ENCODE measurements at regions not wholly inside any gene's neighbourhood (a gene's known extent, or its start where the extent isn't known, plus 50 kb on each side); places are given as distances from the start of the nearest gene placed in this dataset.
"Not testable (repeated sequence)": the region's sequence is repeated elsewhere in the genome, so short reads cannot be mapped to it uniquely, and the experiment has no call there.

DNA sequence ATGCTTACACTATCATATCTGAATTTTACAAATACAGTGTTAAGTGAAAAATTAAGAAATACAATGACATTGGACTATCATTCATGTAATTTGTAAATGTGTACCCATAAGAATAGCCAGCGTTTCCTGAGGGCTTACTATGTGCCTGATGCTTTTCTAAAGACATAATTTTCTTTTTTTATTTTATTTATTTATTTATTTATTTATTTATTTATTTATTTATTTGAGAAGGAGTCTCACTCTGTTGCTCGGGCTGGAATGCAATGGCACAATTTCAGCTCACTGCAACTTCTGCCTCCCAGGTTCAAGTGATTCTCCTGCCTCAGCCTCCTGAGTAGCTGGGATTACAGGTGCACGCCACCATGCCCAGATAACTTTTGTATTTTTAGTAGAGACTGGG lies 159.5 kb upstream of the SPANXN4 start:
- H3K9me3 ChIP-seq; CTCF ChIA-PET; H3K4me1 Mint-ChIP-seq; H3K4me1 ChIP-seq (ENCODE audit: control insufficient read depth in 1 of 2, extremely low read depth in 1 of 2, insufficient read depth in 2 of 2, low read length in 2 of 2); H3K36me3 ChIP-seq (ENCODE audit: control insufficient read depth in 2 of 2, extremely low read depth in 1 of 2, insufficient read depth in 1 of 2, low read length in 1 of 2); H3K27me3 Mint-ChIP-seq; H3K4me3 ChIP-seq (ENCODE audit: control insufficient read depth in 1 of 2, extremely low read depth in 1 of 2, low read length in 1 of 2); DNase-seq; POLR2A ChIA-PET; H3K9me3 Mint-ChIP-seq; H3K4me3 Mint-ChIP-seq; ATAC-seq (replicated peaks in 1 of 4); H3K36me3 Mint-ChIP-seq; H3K27ac ChIP-seq (ENCODE audit: low read length); H3K27me3 ChIP-seq (replicated peaks in 1 of 2; ENCODE audit: control insufficient read depth in 2 of 2, extremely low read depth in 1 of 2, insufficient read depth in 2 of 2, low read length in 1 of 2); H3K27ac Mint-ChIP-seq: not testable (repeated sequence)
- WGBS (ENCODE audit: insufficient coverage): no CpG with 5 or more reads among the region's 3 CpGs

DNA sequence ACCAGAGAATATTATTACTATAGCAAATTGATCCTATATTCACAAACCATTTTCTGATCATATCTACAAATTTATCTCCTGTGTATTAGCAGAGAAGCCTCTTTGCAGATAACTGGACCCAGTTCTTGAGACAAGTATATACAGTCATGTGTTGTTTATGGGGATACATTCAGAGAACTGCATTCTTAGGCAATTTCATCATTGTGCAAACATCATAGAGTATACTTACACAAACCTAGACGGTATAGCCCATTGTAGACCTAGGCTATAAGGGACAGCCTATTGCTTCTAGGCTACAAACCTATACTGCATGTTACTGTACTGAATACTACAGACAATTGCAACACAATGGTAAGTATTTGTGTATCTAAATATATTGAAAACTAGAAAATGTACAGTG lies 152.5 kb upstream of the SPANXN4 start:
- no peaks in the 10 kb centered on the region for H3K27me3 Mint-ChIP-seq
- DNase-seq (no peak), ATAC-seq (replicated peaks in 1 of 4) (no peak)
- peaks cover 0 to 6% (median 0%) of the 10 kb centered on the region in 3 donors for H3K9me3 Mint-ChIP-seq
- no peaks in the 10 kb centered on the region for H3K27me3 ChIP-seq (replicated peaks in 1 of 2; ENCODE audit: control insufficient read depth in 2 of 2, extremely low read depth in 1 of 2, insufficient read depth in 2 of 2, low read length in 1 of 2)
- H3K4me3 Mint-ChIP-seq: no peak overlapping the region
- H3K4me1 ChIP-seq (ENCODE audit: control insufficient read depth in 1 of 2, extremely low read depth in 1 of 2, insufficient read depth in 2 of 2, low read length in 2 of 2): no peaks in the 10 kb centered on the region
- CTCF ChIA-PET: no interaction called here
- no peaks in the 10 kb centered on the region for H3K9me3 ChIP-seq
- no peak overlapping the region for H3K27ac Mint-ChIP-seq
- POLR2A ChIA-PET: no interaction called here
- H3K4me1 Mint-ChIP-seq: no peaks in the 10 kb centered on the region
- no peaks in the 10 kb centered on the region for H3K36me3 ChIP-seq (ENCODE audit: control insufficient read depth in 2 of 2, extremely low read depth in 1 of 2, insufficient read depth in 1 of 2, low read length in 1 of 2)
- H3K27ac ChIP-seq (ENCODE audit: low read length): no peak overlapping the region
- H3K36me3 Mint-ChIP-seq: no peaks in the 10 kb centered on the region
- no CpG with 5 or more reads among the region's 1 CpG for WGBS (ENCODE audit: insufficient coverage)
- H3K4me3 ChIP-seq (ENCODE audit: control insufficient read depth in 1 of 2, extremely low read depth in 1 of 2, low read length in 1 of 2): no peak overlapping the region

DNA sequence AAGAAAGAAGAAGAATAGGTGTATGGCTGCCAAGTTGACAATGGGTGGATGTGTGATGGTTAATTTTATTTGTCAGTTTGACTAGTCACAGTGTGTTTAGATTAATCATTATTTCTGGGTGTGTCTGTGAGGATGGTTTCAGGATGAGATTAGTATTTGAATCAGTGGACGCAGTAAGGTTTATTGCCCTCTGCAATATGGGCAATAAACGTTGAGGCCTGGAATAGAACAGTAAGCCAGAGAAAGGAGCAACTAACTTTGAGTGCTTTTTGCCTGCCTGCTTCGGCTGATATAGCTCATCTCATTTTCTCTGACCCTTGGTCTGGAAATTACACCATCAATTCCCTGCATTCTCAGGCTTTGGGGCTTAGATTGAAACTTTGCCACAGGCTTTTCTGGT lies 140.8 kb upstream of the SPANXN4 start:
- H3K27ac Mint-ChIP-seq: no peak overlapping the region
- Histone ChIP-seq H3K27ac (ENCODE audit: low read length) (no peak overlapping the region), H3K9me3 (no peaks in the 10 kb centered on the region), H3K36me3 (ENCODE audit: control insufficient read depth in 2 of 2, extremely low read depth in 1 of 2, insufficient read depth in 1 of 2, low read length in 1 of 2) (no peaks in the 10 kb centered on the region), H3K4me3 (ENCODE audit: control insufficient read depth in 1 of 2, extremely low read depth in 1 of 2, low read length in 1 of 2) (no peak overlapping the region), H3K27me3 (replicated peaks in 1 of 2; ENCODE audit: control insufficient read depth in 2 of 2, extremely low read depth in 1 of 2, insufficient read depth in 2 of 2, low read length in 1 of 2) (no peaks in the 10 kb centered on the region), H3K4me1 (ENCODE audit: control insufficient read depth in 1 of 2, extremely low read depth in 1 of 2, insufficient read depth in 2 of 2, low read length in 2 of 2) (no peaks in the 10 kb centered on the region)
- H3K27me3 Mint-ChIP-seq: no peaks in the 10 kb centered on the region
- POLR2A ChIA-PET: no interaction called here
- WGBS (ENCODE audit: insufficient coverage): no CpG with 5 or more reads among the region's 3 CpGs
- no peak overlapping the region for H3K4me3 Mint-ChIP-seq
- H3K36me3 Mint-ChIP-seq: no peaks in the 10 kb centered on the region
- no peak for DNase-seq
- no peaks in the 10 kb centered on the region for H3K4me1 Mint-ChIP-seq
- CTCF ChIA-PET: no interaction called here
- no peaks in the 10 kb centered on the region for H3K9me3 Mint-ChIP-seq
- no peak for ATAC-seq (replicated peaks in 1 of 4)

DNA sequence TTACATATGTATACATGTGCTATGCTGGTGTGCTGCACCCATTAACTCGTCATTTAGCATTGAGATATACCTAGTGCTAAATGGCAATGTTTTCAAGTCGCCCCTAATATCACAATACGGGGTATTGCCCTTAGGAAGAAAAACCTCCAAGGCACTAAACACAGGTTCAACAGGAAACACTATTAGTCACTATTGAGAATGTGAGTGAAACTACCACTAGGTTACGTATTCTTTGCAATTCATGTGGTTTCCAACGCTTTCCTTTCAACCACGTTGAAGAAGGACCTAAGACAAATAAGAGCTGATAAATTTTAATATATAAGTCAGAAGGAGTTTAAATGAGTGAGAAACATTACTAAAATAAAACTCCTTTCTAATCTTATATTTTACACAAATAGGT lies 134.7 kb upstream of the SPANXN4 start:
- no peak overlapping the region for H3K4me3 Mint-ChIP-seq

DNA sequence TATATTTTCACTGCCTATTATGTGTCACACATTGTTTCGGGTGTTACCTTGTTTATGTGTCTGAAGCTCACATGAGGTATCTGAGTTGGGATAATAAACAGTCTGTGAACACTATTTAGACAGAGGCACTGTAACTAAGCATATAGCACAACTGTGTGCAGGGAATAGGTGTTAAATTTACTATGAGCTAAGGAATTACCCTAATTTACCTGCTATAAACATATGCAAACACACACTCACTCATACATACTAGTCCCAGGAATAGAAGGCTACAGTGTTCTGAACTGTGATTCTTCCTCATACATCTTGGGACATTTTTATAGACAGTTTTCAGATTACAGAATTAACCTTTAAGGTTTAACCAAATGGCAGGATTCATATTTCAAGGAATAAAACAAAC lies 127.6 kb upstream of the SPANXN4 start:
- no CpG with 5 or more reads among the region's 1 CpG for WGBS (ENCODE audit: insufficient coverage)
- H3K27ac Mint-ChIP-seq: no peak overlapping the region
- H3K4me3 Mint-ChIP-seq: no peak overlapping the region
- ATAC-seq (replicated peaks in 1 of 4) (no peak), DNase-seq (no peak)
- no peaks in the 10 kb centered on the region for H3K4me1 Mint-ChIP-seq
- H3K9me3 ChIP-seq: no peaks in the 10 kb centered on the region
- no peaks in the 10 kb centered on the region for H3K4me1 ChIP-seq (ENCODE audit: control insufficient read depth in 1 of 2, extremely low read depth in 1 of 2, insufficient read depth in 2 of 2, low read length in 2 of 2)
- CTCF ChIA-PET: no interaction called here
- H3K36me3 ChIP-seq (ENCODE audit: control insufficient read depth in 2 of 2, extremely low read depth in 1 of 2, insufficient read depth in 1 of 2, low read length in 1 of 2): no peaks in the 10 kb centered on the region
- H3K4me3 ChIP-seq (ENCODE audit: control insufficient read depth in 1 of 2, extremely low read depth in 1 of 2, low read length in 1 of 2): no peak overlapping the region
- peaks cover 0 to 3% of the 10 kb centered on the region in 2 donors for H3K27me3 Mint-ChIP-seq
- POLR2A ChIA-PET: no interaction called here
- no peak overlapping the region for H3K27ac ChIP-seq (ENCODE audit: low read length)
- H3K36me3 Mint-ChIP-seq: no peaks in the 10 kb centered on the region
- H3K27me3 ChIP-seq (replicated peaks in 1 of 2; ENCODE audit: control insufficient read depth in 2 of 2, extremely low read depth in 1 of 2, insufficient read depth in 2 of 2, low read length in 1 of 2): no peaks in the 10 kb centered on the region
- H3K9me3 Mint-ChIP-seq: peaks cover 0 to 7% (median 0%) of the 10 kb centered on the region in 3 donors

More for the DNA sequence above, 134.7 kb upstream of the SPANXN4 start:
- H3K36me3 Mint-ChIP-seq: no peaks in the 10 kb centered on the region
- CTCF ChIA-PET: no interaction called here
- H3K4me3 ChIP-seq (ENCODE audit: control insufficient read depth in 1 of 2, extremely low read depth in 1 of 2, low read length in 1 of 2): no peak overlapping the region
- no peak overlapping the region for H3K27ac Mint-ChIP-seq
- no peaks in the 10 kb centered on the region for H3K4me1 ChIP-seq (ENCODE audit: control insufficient read depth in 1 of 2, extremely low read depth in 1 of 2, insufficient read depth in 2 of 2, low read length in 2 of 2)
- POLR2A ChIA-PET: no interaction called here
- H3K27me3 ChIP-seq (replicated peaks in 1 of 2; ENCODE audit: control insufficient read depth in 2 of 2, extremely low read depth in 1 of 2, insufficient read depth in 2 of 2, low read length in 1 of 2): no peaks in the 10 kb centered on the region
- no peaks in the 10 kb centered on the region for H3K27me3 Mint-ChIP-seq
- H3K27ac ChIP-seq (ENCODE audit: low read length): no peak overlapping the region
- H3K36me3 ChIP-seq (ENCODE audit: control insufficient read depth in 2 of 2, extremely low read depth in 1 of 2, insufficient read depth in 1 of 2, low read length in 1 of 2): no peaks in the 10 kb centered on the region
- H3K9me3 ChIP-seq: no peaks in the 10 kb centered on the region
- WGBS (ENCODE audit: insufficient coverage): no CpG with 5 or more reads among the region's 6 CpGs
- ATAC-seq (replicated peaks in 1 of 4) (no peak), DNase-seq (no peak)
- no peaks in the 10 kb centered on the region for H3K4me1 Mint-ChIP-seq
- H3K9me3 Mint-ChIP-seq: no peaks in the 10 kb centered on the region

DNA sequence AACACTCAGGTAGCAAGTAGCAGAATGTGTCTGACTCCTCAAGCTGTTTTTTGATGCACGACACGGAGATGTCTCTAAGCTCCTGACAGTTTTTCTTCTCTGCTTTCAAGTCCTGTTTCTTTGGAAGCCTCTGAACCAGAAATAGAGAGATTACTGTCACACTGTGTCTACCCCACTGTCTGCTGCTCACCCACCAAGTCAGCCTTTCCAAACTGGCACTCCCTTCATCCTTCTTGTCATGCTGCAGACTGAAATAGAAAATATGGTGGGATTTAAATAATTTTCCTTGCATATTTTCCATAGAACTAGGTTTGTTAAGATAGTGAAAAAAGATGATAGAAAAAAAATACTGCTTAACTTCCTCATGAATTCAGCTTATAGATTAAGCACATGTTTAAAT lies 102.5 kb upstream of the SPANXN4 start:
- WGBS (ENCODE audit: insufficient coverage): 100% methylated on average over 1 of the region's 2 CpGs
- DNase-seq (no peak), ATAC-seq (replicated peaks in 1 of 4) (no peak)
- CTCF ChIA-PET: no interaction called here
- Histone ChIP-seq H3K4me3 (ENCODE audit: control insufficient read depth in 1 of 2, extremely low read depth in 1 of 2, low read length in 1 of 2) (no peak overlapping the region), H3K27me3 (replicated peaks in 1 of 2; ENCODE audit: control insufficient read depth in 2 of 2, extremely low read depth in 1 of 2, insufficient read depth in 2 of 2, low read length in 1 of 2) (no peaks in the 10 kb centered on the region), H3K27ac (ENCODE audit: low read length) (no peak overlapping the region), H3K9me3 (no peaks in the 10 kb centered on the region), H3K4me1 (ENCODE audit: control insufficient read depth in 1 of 2, extremely low read depth in 1 of 2, insufficient read depth in 2 of 2, low read length in 2 of 2) (no peaks in the 10 kb centered on the region), H3K36me3 (ENCODE audit: control insufficient read depth in 2 of 2, extremely low read depth in 1 of 2, insufficient read depth in 1 of 2, low read length in 1 of 2) (no peaks in the 10 kb centered on the region)
- Mint-ChIP-seq H3K36me3 (no peaks in the 10 kb centered on the region), H3K4me3 (no peak overlapping the region), H3K9me3 (peaks cover 0 to 8% (median 0%) of the 10 kb centered on the region in 3 donors), H3K4me1 (no peaks in the 10 kb centered on the region), H3K27ac (no peak overlapping the region), H3K27me3 (peaks cover 0 to 4% of the 10 kb centered on the region in 2 donors)
- POLR2A ChIA-PET: no interaction called here

DNA sequence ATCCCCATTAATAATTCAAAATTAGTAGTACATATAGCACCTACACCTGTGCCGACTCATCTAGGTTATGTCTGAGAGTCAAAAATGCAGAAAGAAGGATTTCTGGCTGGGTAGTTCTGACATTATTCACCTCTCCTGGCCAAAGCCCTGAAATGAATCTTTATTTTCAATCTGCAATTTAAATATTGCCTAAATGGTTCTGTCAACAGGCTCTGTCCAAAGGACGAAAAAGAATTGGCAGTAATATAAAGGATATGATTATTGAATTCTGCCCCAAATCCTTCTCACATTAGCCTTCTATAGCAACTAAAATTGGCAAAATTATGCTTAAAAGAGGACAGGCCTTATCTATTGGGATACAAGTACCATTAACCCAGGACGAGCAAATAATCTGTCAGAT lies 86.9 kb upstream of the SPANXN4 start:
- Histone ChIP-seq H3K27me3 (replicated peaks in 1 of 2; ENCODE audit: control insufficient read depth in 2 of 2, extremely low read depth in 1 of 2, insufficient read depth in 2 of 2, low read length in 1 of 2) (no peaks in the 10 kb centered on the region), H3K4me1 (ENCODE audit: control insufficient read depth in 1 of 2, extremely low read depth in 1 of 2, insufficient read depth in 2 of 2, low read length in 2 of 2) (no peaks in the 10 kb centered on the region), H3K4me3 (ENCODE audit: control insufficient read depth in 1 of 2, extremely low read depth in 1 of 2, low read length in 1 of 2) (no peak overlapping the region), H3K27ac (ENCODE audit: low read length) (no peak overlapping the region), H3K9me3 (no peaks in the 10 kb centered on the region), H3K36me3 (ENCODE audit: control insufficient read depth in 2 of 2, extremely low read depth in 1 of 2, insufficient read depth in 1 of 2, low read length in 1 of 2) (no peaks in the 10 kb centered on the region)
- no peaks in the 10 kb centered on the region for H3K4me1 Mint-ChIP-seq
- H3K9me3 Mint-ChIP-seq: no peaks in the 10 kb centered on the region
- ATAC-seq (replicated peaks in 1 of 4) (no peak), DNase-seq (no peak)
- ChIA-PET POLR2A (no interaction called here), CTCF (no interaction called here)
- no CpG with 5 or more reads among the region's 3 CpGs for WGBS (ENCODE audit: insufficient coverage)
- H3K4me3 Mint-ChIP-seq: no peak overlapping the region
- H3K27me3 Mint-ChIP-seq: no peaks in the 10 kb centered on the region
- no peak overlapping the region for H3K27ac Mint-ChIP-seq
- no peaks in the 10 kb centered on the region for H3K36me3 Mint-ChIP-seq
